Breast epithelium (tissue), 4 donors: ENCODE measurements at regions not wholly inside any gene's neighbourhood (a gene's known extent, or its start where the extent isn't known, plus 50 kb on each side); places are given as distances from the start of the nearest gene placed in this dataset.

Experiments used
- DNase-seq, 2 donors: peaks; one replicate each; pipeline ENCODE4 v3.0.0-alpha.2; 2019; ENCODE audit warnings: low spot score in 2 of 2
- H3K27ac ChIP-seq, 2 donors: fragments of 200-600 bp; sonication (generic) in 1 of 2; one replicate each; pipeline ENCODE4 v1.5.1; 2016 to 2019; ENCODE audit warnings: mild to moderate bottlenecking in 1 of 2
- H3K27me3 ChIP-seq, 2 donors: fragments of 200-600 bp; sonication (generic) in 1 of 2; one replicate each; pipeline versions ENCODE4 v1.5.1 to v1.6.0; 2017 to 2019; ENCODE audit warnings: control low read depth in 1 of 2, mild to moderate bottlenecking in 1 of 2
- H3K36me3 ChIP-seq: fragments of 200-600 bp; one replicate; pipeline ENCODE4 v1.5.1; 2019
- H3K4me1 ChIP-seq, 2 donors: fragments of 200-600 bp; sonication (generic); one replicate each; pipeline ENCODE4 v1.5.1; 2016 to 2019; ENCODE audit warnings: control low read depth in 1 of 2
- H3K4me3 ChIP-seq, 3 donors: fragments of 200-600 bp; sonication (generic); 1 replicate in 2 of 3; 2 replicates in 1 of 3; pipeline ENCODE4 v1.5.1; 2016 to 2019; ENCODE audit warnings: mild to moderate bottlenecking in 3 of 3, moderate library complexity in 2 of 3
- H3K9me3 ChIP-seq, 2 donors: fragments of 200-600 bp; sonication (generic) in 1 of 2; one replicate each; pipeline ENCODE4 v1.5.1; 2016 to 2019; ENCODE audit warnings: control low read depth in 1 of 2
- CTCF ChIP-seq, 3 donors: fragments of 450-650 bp; IDR thresholded peaks; one replicate each; pipeline ENCODE4 v1.5.1; 2016 to 2017; ENCODE audit warnings: antibody characterized with exemption in 3 of 3, mild to moderate bottlenecking in 3 of 3, moderate library complexity in 3 of 3
- POLR2A ChIP-seq: fragments of 450-650 bp; IDR thresholded peaks from one replicate; pipeline ENCODE4 v1.6.1; 2016; ENCODE audit warnings: antibody characterized with exemption, mild to moderate bottlenecking, moderate library complexity
- POLR2AphosphoS5 ChIP-seq, 3 donors: sonication (generic); formaldehyde crosslinking; IDR thresholded peaks; one replicate each; pipeline ENCODE4 v1.6.1; 2017; ENCODE audit warnings: antibody characterized with exemption in 3 of 3
- intact Hi-C: fragments of 100-400 bp; cut with DNase I; formaldehyde crosslinking; loops from one replicate; pipeline ENCODE4 v1.15.1; 2023; ENCODE audit warnings: low total_unique reads

GRCh38 chr14:71645656-71646055, 286.6 kb upstream of the RGS6 start:
- Histone ChIP-seq H3K4me3 (no peak overlapping the region), H3K9me3 (peaks cover 0 to 15% of the 10 kb centered on the region in 2 donors), H3K4me1 (no peaks in the 10 kb centered on the region), H3K27me3 (no peaks in the 10 kb centered on the region), H3K36me3 (no peaks in the 10 kb centered on the region), H3K27ac (no peak overlapping the region)
- DNase-seq = no peak
- intact Hi-C loops = no loop called here
- TF ChIP-seq POLR2AphosphoS5 (IDR thresholded peaks at IDR 0.05) (no peak), POLR2A (no peak), CTCF (IDR thresholded peaks at IDR 0.05) (no peak)

DNA sequence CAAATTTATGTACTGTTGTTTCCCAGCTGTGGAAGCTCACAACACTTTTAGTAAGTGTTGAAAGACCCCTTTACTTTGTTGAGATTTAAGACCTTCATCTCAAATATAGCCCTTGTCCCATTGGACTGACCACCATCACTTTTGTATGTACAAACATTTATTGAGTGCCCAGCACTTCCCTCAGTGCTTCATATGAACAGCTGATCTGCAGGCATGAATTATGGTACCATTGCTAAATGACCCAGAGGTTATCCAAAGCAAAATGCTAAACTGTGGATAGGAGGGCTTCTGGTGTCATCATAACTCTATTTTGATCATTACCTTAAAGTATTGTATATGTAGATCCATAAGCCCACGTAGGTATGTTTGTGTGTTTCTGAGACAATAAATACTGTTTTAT, 285.7 kb upstream of the RGS6 start:
- DNase-seq = no peak
- Histone ChIP-seq H3K9me3 (peaks cover 0 to 15% of the 10 kb centered on the region in 2 donors), H3K4me3 (no peak overlapping the region), H3K27me3 (no peaks in the 10 kb centered on the region), H3K36me3 (no peaks in the 10 kb centered on the region), H3K27ac (peak overlapping the region; percentile 41 to 43), H3K4me1 (no peaks in the 10 kb centered on the region)
- no peak for TF ChIP-seq POLR2A
- no peak for TF ChIP-seq CTCF (IDR thresholded peaks at IDR 0.05)
- intact Hi-C loops = no loop called here

GRCh38 chr14:71647086-71647784, 285.0 kb upstream of the RGS6 start:
- Histone ChIP-seq H3K4me3 (no peak overlapping the region), H3K4me1 (no peaks in the 10 kb centered on the region), H3K27ac (peak overlapping the region; percentile 41 to 43), H3K27me3 (no peaks in the 10 kb centered on the region), H3K9me3 (peaks cover 0 to 15% of the 10 kb centered on the region in 2 donors), H3K36me3 (no peaks in the 10 kb centered on the region)
- no peak for TF ChIP-seq POLR2A
- TF ChIP-seq CTCF (IDR thresholded peaks at IDR 0.05) = no peak
- no peak for TF ChIP-seq POLR2AphosphoS5 (IDR thresholded peaks at IDR 0.05)
- intact Hi-C loops = no loop called here
- DNase-seq = no peak

DNA sequence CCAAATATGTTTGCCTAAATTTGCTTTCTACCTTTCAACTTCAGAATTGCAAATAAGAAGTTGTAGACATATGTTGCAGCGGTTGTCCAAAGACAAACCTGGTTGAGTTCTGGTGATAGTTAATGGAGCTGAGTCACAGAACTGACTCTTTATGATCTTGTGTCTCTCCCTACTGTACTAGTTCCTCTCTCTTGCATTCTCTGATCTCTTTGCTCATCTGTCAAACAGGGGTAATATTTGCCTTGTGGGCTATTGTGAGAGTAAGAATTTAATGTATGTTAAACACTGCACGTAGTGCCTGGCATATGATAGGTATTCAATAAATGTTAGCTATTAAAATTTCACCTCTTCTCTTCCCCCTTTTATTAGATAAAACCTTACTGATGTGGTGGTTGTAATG, 283.5 kb upstream of the RGS6 start:
- H3K27ac ChIP-seq = no peak overlapping the region
- DNase-seq = no peak
- peaks cover 0 to 11% of the 10 kb centered on the region in 2 donors for H3K9me3 ChIP-seq
- intact Hi-C loops = no loop called here
- H3K4me3 ChIP-seq = no peak overlapping the region
- H3K27me3 ChIP-seq = no peaks in the 10 kb centered on the region
- H3K4me1 ChIP-seq = no peaks in the 10 kb centered on the region
- TF ChIP-seq POLR2AphosphoS5 (IDR thresholded peaks at IDR 0.05) = no peak
- TF ChIP-seq POLR2A = no peak
- no peak for TF ChIP-seq CTCF (IDR thresholded peaks at IDR 0.05)
- no peaks in the 10 kb centered on the region for H3K36me3 ChIP-seq

DNA sequence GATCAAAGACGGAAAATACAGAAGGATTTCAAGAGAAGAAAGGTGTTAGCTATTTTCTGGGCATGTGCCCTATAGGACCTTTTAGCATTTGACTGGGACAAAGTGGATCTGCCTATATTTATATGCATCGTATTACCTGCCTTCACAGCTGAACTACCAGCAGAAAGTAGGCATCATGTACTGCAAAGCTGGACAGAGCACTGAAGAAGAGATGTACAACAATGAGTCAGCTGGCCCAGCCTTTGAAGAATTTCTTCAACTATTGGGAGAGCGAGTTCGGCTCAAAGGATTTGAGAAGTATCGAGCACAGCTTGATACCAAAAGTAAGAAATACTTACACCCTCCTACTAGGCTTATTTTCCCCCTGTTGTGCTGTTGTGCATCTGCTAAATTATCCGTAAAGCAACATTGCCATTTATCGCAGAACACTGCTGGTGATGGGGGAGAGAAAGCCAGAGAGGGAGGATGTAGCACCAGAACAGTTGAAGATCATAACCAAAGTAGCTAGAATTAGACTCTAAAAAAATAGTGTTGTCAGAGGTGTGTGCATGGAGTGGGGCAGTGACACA, 282.0 kb upstream of the RGS6 start:
- Histone ChIP-seq H3K9me3 (peaks cover 0 to 11% of the 10 kb centered on the region in 2 donors), H3K27me3 (no peaks in the 10 kb centered on the region), H3K4me3 (no peak overlapping the region), H3K36me3 (no peaks in the 10 kb centered on the region), H3K27ac (no peak overlapping the region), H3K4me1 (no peaks in the 10 kb centered on the region)
- TF ChIP-seq CTCF (IDR thresholded peaks at IDR 0.05) (no peak), POLR2A (no peak), POLR2AphosphoS5 (IDR thresholded peaks at IDR 0.05) (no peak)
- no peak for DNase-seq
- intact Hi-C loops = no loop called here
